NCI-H2196 (cell line): ENCODE measurements at regions not wholly inside any gene's neighbourhood (a gene's known extent, or its start where the extent isn't known, plus 50 kb on each side); places are given as distances from the start of the nearest gene placed in this dataset.

Experiments used
- DNase-seq: peaks from one replicate; lab custom pipeline; 2025; ENCODE audit not compliant: unreplicated experiment; lab: John Stamatoyannopoulos, UW

- no peak for DNase-seq
Measured at GRCh38 chr17:6938637-6939036, 57.2 kb upstream of the ALOX12 start.

GRCh38 chr17:6940186-6940649, 55.6 kb upstream of the ALOX12 start:
- DNase-seq, result no peak

- DNase-seq, result no peak
Measured at GRCh38 chr17:6941989-6942388, 53.9 kb upstream of the ALOX12 start.

GRCh38 chr17:6943406-6943805, 52.4 kb upstream of the ALOX12 start:
- no peak for DNase-seq
